ENCODE measurements at regions not wholly inside any gene's neighbourhood (a gene's known extent, or its start where the extent isn't known, plus 50 kb on each side); places are given as distances from the start of the nearest gene placed in this dataset.

DNA sequence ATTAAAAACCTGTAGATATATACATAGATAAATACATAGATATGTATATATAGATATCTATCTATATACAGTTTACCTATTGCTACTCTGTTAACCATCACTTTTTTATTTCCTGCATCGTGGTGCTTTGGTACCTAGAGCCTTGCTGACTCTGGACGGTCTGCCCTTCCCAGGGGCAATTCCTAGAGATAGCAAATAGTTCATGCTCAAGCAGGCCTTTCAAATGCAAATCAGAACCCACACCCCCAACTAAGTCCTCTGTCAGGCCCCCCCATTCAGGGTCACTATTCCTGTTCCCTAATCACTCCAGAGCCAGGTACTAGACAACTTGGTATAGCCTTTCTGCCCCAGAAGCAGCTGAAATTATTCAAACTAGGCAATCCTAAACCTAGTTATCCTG lies 273.5 kb upstream of the ADGRL3 start:
- TF ChIP-seq GATA3 (IDR thresholded peaks at IDR 0.05; ENCODE audit: low read depth, low read length) (no peak), GATA2 (IDR thresholded peaks at IDR 0.05; ENCODE audit: low read depth, low read length) (no peak)
